Spleen (tissue), 7 donors: ENCODE measurements at regions not wholly inside any gene's neighbourhood (a gene's known extent, or its start where the extent isn't known, plus 50 kb on each side); places are given as distances from the start of the nearest gene placed in this dataset.
A peak's percentile ranks its signal among the peaks of the same experiment; 100 is the strongest.

Experiments
- POLR2A ChIP-seq, 3 donors: fragments of 450-650 bp; IDR thresholded peaks; one replicate each; pipeline ENCODE4 v1.5.1; 2017; ENCODE audit warnings: antibody characterized with exemption in 3 of 3, mild to moderate bottlenecking in 1 of 3
- POLR2AphosphoS5 ChIP-seq, 3 donors: sonication (generic); formaldehyde crosslinking; IDR thresholded peaks; one replicate each; pipeline ENCODE4 v1.5.1; 2017; ENCODE audit warnings: antibody characterized with exemption in 3 of 3
- TF ChIP-seq, protein P1 (sequence below), 11 experiments: fragments of 200-600 bp in 7 of 11; fragments of 450-650 bp in 4 of 11; sonication (generic) in 4 of 11; IDR thresholded peaks in 8 of 11; conservative IDR thresholded peaks in 3 of 11; 1 replicate in 7 of 11; 2 replicates in 4 of 11; pipeline versions ENCODE4 v1.4.0 to v1.8.0; 2016 to 2021; ENCODE audit warnings: antibody characterized with exemption in 11 of 11, inconsistent platforms in 4 of 11, mild to moderate bottlenecking in 1 of 11
- donor health status: DM: no; HTN: no; CAD: no; lungs with moderate emphysema.
- donor health status: DM: no; HTN: no; CAD: no.
- donor health status: DM: no; HTN: no; CAD: no.

GRCh38 chr14:106872611-106873446 is 1346.4 kb downstream of the TMEM121 start:
- TF ChIP-seq, protein P1, sequence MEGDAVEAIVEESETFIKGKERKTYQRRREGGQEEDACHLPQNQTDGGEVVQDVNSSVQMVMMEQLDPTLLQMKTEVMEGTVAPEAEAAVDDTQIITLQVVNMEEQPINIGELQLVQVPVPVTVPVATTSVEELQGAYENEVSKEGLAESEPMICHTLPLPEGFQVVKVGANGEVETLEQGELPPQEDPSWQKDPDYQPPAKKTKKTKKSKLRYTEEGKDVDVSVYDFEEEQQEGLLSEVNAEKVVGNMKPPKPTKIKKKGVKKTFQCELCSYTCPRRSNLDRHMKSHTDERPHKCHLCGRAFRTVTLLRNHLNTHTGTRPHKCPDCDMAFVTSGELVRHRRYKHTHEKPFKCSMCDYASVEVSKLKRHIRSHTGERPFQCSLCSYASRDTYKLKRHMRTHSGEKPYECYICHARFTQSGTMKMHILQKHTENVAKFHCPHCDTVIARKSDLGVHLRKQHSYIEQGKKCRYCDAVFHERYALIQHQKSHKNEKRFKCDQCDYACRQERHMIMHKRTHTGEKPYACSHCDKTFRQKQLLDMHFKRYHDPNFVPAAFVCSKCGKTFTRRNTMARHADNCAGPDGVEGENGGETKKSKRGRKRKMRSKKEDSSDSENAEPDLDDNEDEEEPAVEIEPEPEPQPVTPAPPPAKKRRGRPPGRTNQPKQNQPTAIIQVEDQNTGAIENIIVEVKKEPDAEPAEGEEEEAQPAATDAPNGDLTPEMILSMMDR (IDR thresholded peaks at IDR 0.05 in 8 of 11, conservative IDR thresholded peaks at IDR 0.05 in 3 of 11), result peak; percentile 56 to 91 (median 80)
- no peak for TF ChIP-seq POLR2A (IDR thresholded peaks at IDR 0.05)
- TF ChIP-seq POLR2AphosphoS5 (IDR thresholded peaks at IDR 0.05), result peak in 2 of 3 donors; percentile 42 to 68
